WTC11 (cell line): ENCODE measurements at regions not wholly inside any gene's neighbourhood (a gene's known extent, or its start where the extent isn't known, plus 50 kb on each side); places are given as distances from the start of the nearest gene placed in this dataset.

ENCODE experiments used
- AFF4 ChIP-seq: sonication (generic); formaldehyde crosslinking; IDR thresholded peaks from 2 replicates; pipeline ENCODE4 v1.8.1; 2023; ENCODE audit warnings: mild to moderate bottlenecking, missing genetic modification reagents, borderline replicate concordance
- CREM ChIP-seq: sonication (generic); formaldehyde crosslinking; IDR thresholded peaks from 2 replicates; pipeline ENCODE4 v1.8.1; 2022; ENCODE audit warnings: mild to moderate bottlenecking, missing genetic modification reagents, moderate library complexity
- FOXP1 ChIP-seq: sonication (generic); formaldehyde crosslinking; IDR thresholded peaks from 2 replicates; pipeline ENCODE4 v1.8.0; 2022; ENCODE audit warnings: missing genetic modification reagents, mild to moderate bottlenecking, moderate library complexity, borderline replicate concordance
- NR1H2 ChIP-seq: sonication (generic); formaldehyde crosslinking; IDR thresholded peaks from 2 replicates; pipeline ENCODE4 v1.9.0; 2021; ENCODE audit warnings: mild to moderate bottlenecking, moderate library complexity, missing genetic modification reagents
- USF2 ChIP-seq: sonication (generic); formaldehyde crosslinking; IDR thresholded peaks from 2 replicates; pipeline ENCODE4 v1.8.1; 2023; ENCODE audit warnings: mild to moderate bottlenecking, missing genetic modification reagents, moderate library complexity
- ZNF263 ChIP-seq: sonication (generic); formaldehyde crosslinking; IDR thresholded peaks from 2 replicates; pipeline ENCODE4 v1.8.1; 2022; ENCODE audit warnings: low read depth, mild to moderate bottlenecking, moderate library complexity, missing genetic modification reagents
- ZNF317 ChIP-seq: sonication (generic); formaldehyde crosslinking; IDR thresholded peaks from 2 replicates; pipeline ENCODE4 v1.8.1; 2023; ENCODE audit warnings: low read depth, mild to moderate bottlenecking, moderate library complexity, missing genetic modification reagents, borderline replicate concordance
- TF ChIP-seq, protein P1 (sequence below): fragments of 200-600 bp; IDR thresholded peaks from 2 replicates; pipeline ENCODE4 v1.8.0; 2022; ENCODE audit warnings: antibody characterized with exemption
- TF ChIP-seq, protein P2 (sequence below): sonication (generic); formaldehyde crosslinking; IDR thresholded peaks from 2 replicates; pipeline ENCODE4 v1.8.0; 2022; ENCODE audit warnings: mild to moderate bottlenecking, missing genetic modification reagents
- TF ChIP-seq, protein P3 (sequence below): sonication (generic); formaldehyde crosslinking; IDR thresholded peaks from 2 replicates; pipeline ENCODE4 v1.8.0; 2022; ENCODE audit warnings: mild to moderate bottlenecking, missing genetic modification reagents

DNA sequence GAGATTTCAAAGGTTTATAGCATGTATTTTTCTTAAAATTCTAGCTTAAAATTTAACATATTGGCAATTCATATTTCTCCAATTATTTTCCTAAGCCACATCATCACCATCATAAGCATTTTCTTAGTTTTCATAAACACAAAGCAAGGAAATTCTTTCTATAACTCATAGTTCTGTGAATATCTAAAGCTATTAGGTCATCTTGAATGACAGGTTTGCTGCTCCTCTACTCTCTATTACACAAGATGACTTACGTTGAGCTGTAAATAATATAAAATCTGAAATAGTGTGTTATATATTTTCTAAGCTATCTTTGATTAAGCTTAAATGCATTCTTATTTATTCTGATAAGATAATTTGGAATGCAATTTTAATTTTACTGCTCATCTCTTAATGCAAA is 984.6 kb upstream of the CNTNAP5 start:
- TF ChIP-seq, protein P1, sequence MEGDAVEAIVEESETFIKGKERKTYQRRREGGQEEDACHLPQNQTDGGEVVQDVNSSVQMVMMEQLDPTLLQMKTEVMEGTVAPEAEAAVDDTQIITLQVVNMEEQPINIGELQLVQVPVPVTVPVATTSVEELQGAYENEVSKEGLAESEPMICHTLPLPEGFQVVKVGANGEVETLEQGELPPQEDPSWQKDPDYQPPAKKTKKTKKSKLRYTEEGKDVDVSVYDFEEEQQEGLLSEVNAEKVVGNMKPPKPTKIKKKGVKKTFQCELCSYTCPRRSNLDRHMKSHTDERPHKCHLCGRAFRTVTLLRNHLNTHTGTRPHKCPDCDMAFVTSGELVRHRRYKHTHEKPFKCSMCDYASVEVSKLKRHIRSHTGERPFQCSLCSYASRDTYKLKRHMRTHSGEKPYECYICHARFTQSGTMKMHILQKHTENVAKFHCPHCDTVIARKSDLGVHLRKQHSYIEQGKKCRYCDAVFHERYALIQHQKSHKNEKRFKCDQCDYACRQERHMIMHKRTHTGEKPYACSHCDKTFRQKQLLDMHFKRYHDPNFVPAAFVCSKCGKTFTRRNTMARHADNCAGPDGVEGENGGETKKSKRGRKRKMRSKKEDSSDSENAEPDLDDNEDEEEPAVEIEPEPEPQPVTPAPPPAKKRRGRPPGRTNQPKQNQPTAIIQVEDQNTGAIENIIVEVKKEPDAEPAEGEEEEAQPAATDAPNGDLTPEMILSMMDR: no peak
- TF ChIP-seq, protein P2, sequence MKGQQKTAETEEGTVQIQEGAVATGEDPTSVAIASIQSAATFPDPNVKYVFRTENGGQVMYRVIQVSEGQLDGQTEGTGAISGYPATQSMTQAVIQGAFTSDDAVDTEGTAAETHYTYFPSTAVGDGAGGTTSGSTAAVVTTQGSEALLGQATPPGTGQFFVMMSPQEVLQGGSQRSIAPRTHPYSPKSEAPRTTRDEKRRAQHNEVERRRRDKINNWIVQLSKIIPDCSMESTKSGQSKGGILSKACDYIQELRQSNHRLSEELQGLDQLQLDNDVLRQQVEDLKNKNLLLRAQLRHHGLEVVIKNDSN (CRISPR knock-in tag): no peak
- TF ChIP-seq ZNF263 (no peak), ZNF317 (CRISPR knock-in tag) (no peak), NR1H2 (CRISPR knock-in tag) (no peak), FOXP1 (CRISPR knock-in tag) (no peak), CREM (CRISPR knock-in tag) (no peak), AFF4 (no peak), USF2 (CRISPR knock-in tag) (no peak)
- TF ChIP-seq, protein P3, sequence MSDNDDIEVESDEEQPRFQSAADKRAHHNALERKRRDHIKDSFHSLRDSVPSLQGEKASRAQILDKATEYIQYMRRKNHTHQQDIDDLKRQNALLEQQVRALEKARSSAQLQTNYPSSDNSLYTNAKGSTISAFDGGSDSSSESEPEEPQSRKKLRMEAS: no peak
